ENCODE measurements at regions not wholly inside any gene's neighbourhood (a gene's known extent, or its start where the extent isn't known, plus 50 kb on each side); places are given as distances from the start of the nearest gene placed in this dataset.

DNA sequence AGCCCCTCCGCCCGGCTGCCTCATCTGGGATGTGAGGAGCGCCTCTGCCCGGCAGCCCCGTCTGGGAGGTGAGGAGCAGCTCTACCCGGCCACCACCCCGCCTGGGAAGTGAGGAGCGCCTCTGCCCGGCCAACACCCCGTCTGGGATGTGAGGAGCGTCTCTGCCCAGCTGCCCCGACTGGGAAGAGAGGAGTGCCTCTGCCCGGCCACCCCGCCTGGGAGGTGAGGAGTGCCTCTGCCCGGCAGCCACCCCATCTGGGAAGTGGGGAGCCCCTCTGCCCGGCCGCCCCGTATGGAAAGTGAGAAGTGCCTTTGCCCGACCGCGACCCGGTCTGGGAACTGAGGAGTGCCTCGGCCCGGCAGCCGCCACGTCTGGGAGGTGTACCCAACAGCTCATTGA lies 74.3 kb upstream of the TNIP3 start:
- Histone ChIP-seq H3K4me2 (ENCODE audit: low read depth, low read length, poor library complexity, severe bottlenecking) (no peak overlapping the region), H3F3A (ENCODE audit: low read depth) (no peaks in the 10 kb centered on the region)

DNA sequence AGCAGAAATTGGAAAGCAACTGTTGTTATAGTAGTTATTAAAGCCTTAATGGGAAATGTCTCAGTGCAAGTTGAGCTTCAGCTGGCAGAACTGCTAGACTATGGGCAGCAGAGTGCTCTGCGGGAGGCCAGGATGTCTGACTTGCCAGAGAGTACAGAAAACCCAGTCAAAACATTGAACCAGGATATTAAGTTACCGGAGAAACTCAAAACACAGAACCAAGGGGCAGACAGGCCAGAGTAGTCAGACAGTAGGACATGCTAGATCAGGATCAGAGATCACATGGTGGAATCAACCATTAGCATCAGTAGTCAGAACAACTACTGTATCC lies 72.9 kb upstream of the TNIP3 start:
- Histone ChIP-seq H3K4me1 (ENCODE audit: insufficient read depth, low read length, poor library complexity, severe bottlenecking) (no peaks in the 10 kb centered on the region), H3K36me3 (ENCODE audit: insufficient read depth, low read length) (no peaks in the 10 kb centered on the region), H3K4me3 (ENCODE audit: low read length, poor library complexity, severe bottlenecking) (no peak overlapping the region), H2AFZ (ENCODE audit: low read length) (no peak overlapping the region), H3F3A (ENCODE audit: low read depth) (no peaks in the 10 kb centered on the region), H3K27me3 (ENCODE audit: insufficient read depth, low read length, poor library complexity, severe bottlenecking) (no peaks in the 10 kb centered on the region), H3K9me2 (replicated peaks; ENCODE audit: low read depth, low read length) (no peaks in the 10 kb centered on the region), H3K4me2 (ENCODE audit: low read depth, low read length, poor library complexity, severe bottlenecking) (no peak overlapping the region), H3K79me2 (ENCODE audit: insufficient read depth, low read length) (no peaks in the 10 kb centered on the region), H3K9ac (ENCODE audit: low read depth, low read length, poor library complexity, severe bottlenecking) (no peak overlapping the region), H3K9me3 (ENCODE audit: insufficient read depth, low read depth, low read length) (no peaks in the 10 kb centered on the region), H4K20me1 (ENCODE audit: insufficient read depth, low read length, poor library complexity, severe bottlenecking) (no peaks in the 10 kb centered on the region)
- no peak for TF ChIP-seq EZH2phosphoT487 (IDR thresholded peaks at IDR 0.05; ENCODE audit: borderline replicate concordance)
- TF ChIP-seq, protein P1, sequence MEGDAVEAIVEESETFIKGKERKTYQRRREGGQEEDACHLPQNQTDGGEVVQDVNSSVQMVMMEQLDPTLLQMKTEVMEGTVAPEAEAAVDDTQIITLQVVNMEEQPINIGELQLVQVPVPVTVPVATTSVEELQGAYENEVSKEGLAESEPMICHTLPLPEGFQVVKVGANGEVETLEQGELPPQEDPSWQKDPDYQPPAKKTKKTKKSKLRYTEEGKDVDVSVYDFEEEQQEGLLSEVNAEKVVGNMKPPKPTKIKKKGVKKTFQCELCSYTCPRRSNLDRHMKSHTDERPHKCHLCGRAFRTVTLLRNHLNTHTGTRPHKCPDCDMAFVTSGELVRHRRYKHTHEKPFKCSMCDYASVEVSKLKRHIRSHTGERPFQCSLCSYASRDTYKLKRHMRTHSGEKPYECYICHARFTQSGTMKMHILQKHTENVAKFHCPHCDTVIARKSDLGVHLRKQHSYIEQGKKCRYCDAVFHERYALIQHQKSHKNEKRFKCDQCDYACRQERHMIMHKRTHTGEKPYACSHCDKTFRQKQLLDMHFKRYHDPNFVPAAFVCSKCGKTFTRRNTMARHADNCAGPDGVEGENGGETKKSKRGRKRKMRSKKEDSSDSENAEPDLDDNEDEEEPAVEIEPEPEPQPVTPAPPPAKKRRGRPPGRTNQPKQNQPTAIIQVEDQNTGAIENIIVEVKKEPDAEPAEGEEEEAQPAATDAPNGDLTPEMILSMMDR (conservative IDR thresholded peaks at IDR 0.05; ENCODE audit: low read length) = no peak

More for the DNA sequence above, 74.3 kb upstream of the TNIP3 start:
- no peaks in the 10 kb centered on the region for H3K36me3 ChIP-seq (ENCODE audit: insufficient read depth, low read length)
- no peaks in the 10 kb centered on the region for H3K27me3 ChIP-seq (ENCODE audit: insufficient read depth, low read length, poor library complexity, severe bottlenecking)
- H3K4me3 ChIP-seq (ENCODE audit: low read length, poor library complexity, severe bottlenecking) = no peak overlapping the region
- H3K9me2 ChIP-seq (replicated peaks; ENCODE audit: low read depth, low read length) = no peaks in the 10 kb centered on the region
- H3K9ac ChIP-seq (ENCODE audit: low read depth, low read length, poor library complexity, severe bottlenecking) = no peak overlapping the region
- no peaks in the 10 kb centered on the region for H4K20me1 ChIP-seq (ENCODE audit: insufficient read depth, low read length, poor library complexity, severe bottlenecking)
- H2AFZ ChIP-seq (ENCODE audit: low read length) = no peak overlapping the region
- no peaks in the 10 kb centered on the region for H3K4me1 ChIP-seq (ENCODE audit: insufficient read depth, low read length, poor library complexity, severe bottlenecking)
- no peaks in the 10 kb centered on the region for H3K79me2 ChIP-seq (ENCODE audit: insufficient read depth, low read length)
- no peak for TF ChIP-seq EZH2phosphoT487 (IDR thresholded peaks at IDR 0.05; ENCODE audit: borderline replicate concordance)
- TF ChIP-seq, protein P1 (conservative IDR thresholded peaks at IDR 0.05; ENCODE audit: low read length) = no peak
- no peaks in the 10 kb centered on the region for H3K9me3 ChIP-seq (ENCODE audit: insufficient read depth, low read depth, low read length)

DNA sequence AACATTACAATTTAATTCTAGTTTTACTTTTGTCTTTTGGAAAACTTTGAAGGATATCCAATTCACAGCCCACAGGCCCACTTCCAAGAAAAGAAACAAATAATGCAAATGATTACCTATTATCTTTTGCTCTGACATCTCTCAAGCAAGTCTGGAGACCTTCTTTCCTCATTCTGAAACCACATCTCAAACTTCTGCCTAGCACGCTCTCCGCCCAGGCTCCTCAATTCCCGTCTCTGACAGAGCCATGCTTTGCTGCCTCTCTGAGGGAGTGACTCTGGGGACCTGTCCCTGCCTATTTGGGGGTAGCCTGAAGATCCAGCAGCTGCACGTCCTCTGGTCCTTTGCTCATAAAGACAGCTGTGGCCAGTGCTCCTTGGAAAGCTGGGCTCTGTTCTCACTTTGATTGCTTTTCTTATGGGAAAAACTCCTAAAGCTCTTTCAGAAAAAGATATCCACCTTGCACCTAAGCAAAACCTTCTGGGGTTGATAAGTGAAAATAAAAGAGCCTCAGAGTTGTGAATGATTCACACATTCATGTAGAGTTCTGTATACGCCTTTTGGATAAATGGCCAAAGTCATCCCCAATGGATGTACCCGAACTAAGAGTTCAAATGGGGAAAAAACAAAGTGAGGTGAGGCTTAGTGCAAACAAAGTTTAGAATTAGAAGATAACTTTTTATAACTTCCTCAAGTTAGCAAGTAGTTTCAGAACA lies 72.4 kb upstream of the TNIP3 start:
- H3K79me2 ChIP-seq (ENCODE audit: insufficient read depth, low read length) = no peaks in the 10 kb centered on the region

More for the DNA sequence above, 72.4 kb upstream of the TNIP3 start:
- TF ChIP-seq, protein P1 (conservative IDR thresholded peaks at IDR 0.05; ENCODE audit: low read length) = no peak
- no peak for TF ChIP-seq EZH2phosphoT487 (IDR thresholded peaks at IDR 0.05; ENCODE audit: borderline replicate concordance)
- H3F3A ChIP-seq (ENCODE audit: low read depth) = no peaks in the 10 kb centered on the region
- no peaks in the 10 kb centered on the region for H3K4me1 ChIP-seq (ENCODE audit: insufficient read depth, low read length, poor library complexity, severe bottlenecking)
- H3K9me2 ChIP-seq (replicated peaks; ENCODE audit: low read depth, low read length) = no peaks in the 10 kb centered on the region
- H3K36me3 ChIP-seq (ENCODE audit: insufficient read depth, low read length) = no peaks in the 10 kb centered on the region
- H3K4me2 ChIP-seq (ENCODE audit: low read depth, low read length, poor library complexity, severe bottlenecking) = no peak overlapping the region
- no peak overlapping the region for H3K9ac ChIP-seq (ENCODE audit: low read depth, low read length, poor library complexity, severe bottlenecking)
- H3K9me3 ChIP-seq (ENCODE audit: insufficient read depth, low read depth, low read length) = no peaks in the 10 kb centered on the region
- no peaks in the 10 kb centered on the region for H3K27me3 ChIP-seq (ENCODE audit: insufficient read depth, low read length, poor library complexity, severe bottlenecking)
- no peaks in the 10 kb centered on the region for H4K20me1 ChIP-seq (ENCODE audit: insufficient read depth, low read length, poor library complexity, severe bottlenecking)
- no peak overlapping the region for H2AFZ ChIP-seq (ENCODE audit: low read length)
- H3K4me3 ChIP-seq (ENCODE audit: low read length, poor library complexity, severe bottlenecking) = no peak overlapping the region

Data from Loucy (cell line).